ENCODE measurements at regions not wholly inside any gene's neighbourhood (a gene's known extent, or its start where the extent isn't known, plus 50 kb on each side); places are given as distances from the start of the nearest gene placed in this dataset.

DNA sequence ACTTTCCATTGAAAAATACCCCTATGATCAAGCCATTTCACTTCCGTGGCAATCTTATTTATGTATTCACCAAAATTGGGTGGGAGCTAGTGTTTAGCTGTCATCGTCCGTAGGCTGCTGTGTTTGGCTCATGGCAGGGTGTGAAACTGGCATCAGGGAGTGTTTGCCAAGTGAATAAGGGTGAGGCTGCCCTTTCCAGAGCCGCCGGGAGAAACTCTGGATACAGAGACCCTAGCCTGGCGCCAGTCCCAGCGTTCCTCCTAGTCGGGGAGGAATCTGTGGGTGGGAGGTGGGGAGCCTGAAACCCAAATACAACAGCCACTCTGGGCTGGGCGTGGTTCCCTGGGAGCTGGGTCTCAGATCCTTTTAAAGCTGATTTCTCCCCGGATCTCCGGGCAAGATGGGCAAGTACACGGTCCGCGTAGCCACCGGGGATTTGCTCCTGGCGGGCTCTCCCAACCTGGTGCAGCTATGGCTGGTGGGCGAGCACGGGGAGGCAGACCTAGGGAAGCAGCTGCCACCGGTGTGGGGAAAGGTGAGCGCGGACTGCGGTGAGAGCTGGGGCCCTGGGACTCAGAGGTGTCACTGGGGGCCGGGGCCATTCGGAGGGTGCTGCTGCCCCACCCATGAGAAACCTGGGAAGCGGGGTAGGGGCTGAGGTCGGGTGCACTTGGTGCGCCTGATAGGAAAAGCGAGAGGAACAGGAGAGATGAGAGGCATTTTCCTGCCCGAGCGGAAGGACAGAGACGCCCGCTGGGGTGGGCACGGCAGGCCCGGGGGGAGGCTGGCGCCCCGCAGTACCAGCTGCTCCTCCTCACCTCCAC is 62.1 kb upstream of the TEKT1 start:
- no peak overlapping the region for H3K9ac ChIP-seq (ENCODE audit: low read length)
- H3K27me3 ChIP-seq (ENCODE audit: control insufficient read depth in 1 of 2, insufficient read depth in 2 of 2, low read length in 2 of 2) = peaks cover 21 to 27% of the 10 kb centered on the region in 2 donors
- no peak overlapping the region for H3K4me3 ChIP-seq (ENCODE audit: low read depth in 1 of 2, low read length in 2 of 2)

GRCh38 chr17:6894206-6894528 is 62.6 kb upstream of the TEKT1 start:
- no peak overlapping the region for H3K9ac ChIP-seq (ENCODE audit: low read length)
- H3K36me3 ChIP-seq (ENCODE audit: insufficient read depth, low read length) = no peaks in the 10 kb centered on the region
- no peak overlapping the region for H3K4me3 ChIP-seq (ENCODE audit: low read depth in 1 of 2, low read length in 2 of 2)
- no peaks in the 10 kb centered on the region for H3K9me3 ChIP-seq (ENCODE audit: low read length)
- H3K4me1 ChIP-seq (ENCODE audit: insufficient read depth, low read length) = peaks cover 5% of the 10 kb centered on the region
- H3K27me3 ChIP-seq (ENCODE audit: control insufficient read depth in 1 of 2, insufficient read depth in 2 of 2, low read length in 2 of 2) = peaks cover 21 to 27% of the 10 kb centered on the region in 2 donors
- H3K27ac ChIP-seq (ENCODE audit: low read depth, low read length) = no peak overlapping the region

More for the DNA sequence above, 62.1 kb upstream of the TEKT1 start:
- no peaks in the 10 kb centered on the region for H3K36me3 ChIP-seq (ENCODE audit: insufficient read depth, low read length)
- peaks cover 5% of the 10 kb centered on the region for H3K4me1 ChIP-seq (ENCODE audit: insufficient read depth, low read length)
- H3K9me3 ChIP-seq (ENCODE audit: low read length) = no peaks in the 10 kb centered on the region
- H3K27ac ChIP-seq (ENCODE audit: low read depth, low read length) = no peak overlapping the region

- H3K27me3 ChIP-seq (ENCODE audit: control insufficient read depth in 1 of 2, insufficient read depth in 2 of 2, low read length in 2 of 2) = peaks cover 0 to 8% of the 10 kb centered on the region in 2 donors
- H3K9me3 ChIP-seq (ENCODE audit: low read length) = no peaks in the 10 kb centered on the region
- H3K27ac ChIP-seq (ENCODE audit: low read depth, low read length) = no peak overlapping the region
These were observed 69.6 kb upstream of the TEKT1 start for GRCh38 chr17:6901086-6901485.

GRCh38 chr17:6903326-6903900 is 71.9 kb upstream of the TEKT1 start:
- no peak overlapping the region for H3K4me3 ChIP-seq (ENCODE audit: low read depth in 1 of 2, low read length in 2 of 2)
- H3K9me3 ChIP-seq (ENCODE audit: low read length) = no peaks in the 10 kb centered on the region
- no peaks in the 10 kb centered on the region for H3K36me3 ChIP-seq (ENCODE audit: insufficient read depth, low read length)
- no peaks in the 10 kb centered on the region for H3K27me3 ChIP-seq (ENCODE audit: control insufficient read depth in 1 of 2, insufficient read depth in 2 of 2, low read length in 2 of 2)
- H3K4me1 ChIP-seq (ENCODE audit: insufficient read depth, low read length) = no peaks in the 10 kb centered on the region
- H3K27ac ChIP-seq (ENCODE audit: low read depth, low read length) = no peak overlapping the region
- no peak overlapping the region for H3K9ac ChIP-seq (ENCODE audit: low read length)

More at GRCh38 chr17:6901086-6901485, 69.6 kb upstream of the TEKT1 start:
- no peaks in the 10 kb centered on the region for H3K4me1 ChIP-seq (ENCODE audit: insufficient read depth, low read length)
- H3K36me3 ChIP-seq (ENCODE audit: insufficient read depth, low read length) = no peaks in the 10 kb centered on the region
- H3K9ac ChIP-seq (ENCODE audit: low read length) = no peak overlapping the region
- no peak overlapping the region for H3K4me3 ChIP-seq (ENCODE audit: low read depth in 1 of 2, low read length in 2 of 2)

- Histone ChIP-seq H3K27ac (ENCODE audit: low read depth, low read length) (no peak overlapping the region), H3K4me1 (ENCODE audit: insufficient read depth, low read length) (no peaks in the 10 kb centered on the region), H3K9me3 (ENCODE audit: low read length) (no peaks in the 10 kb centered on the region), H3K36me3 (ENCODE audit: insufficient read depth, low read length) (no peaks in the 10 kb centered on the region), H3K27me3 (ENCODE audit: control insufficient read depth in 1 of 2, insufficient read depth in 2 of 2, low read length in 2 of 2) (peaks cover 0 to 5% of the 10 kb centered on the region in 2 donors), H3K4me3 (ENCODE audit: low read depth in 1 of 2, low read length in 2 of 2) (no peak overlapping the region), H3K9ac (ENCODE audit: low read length) (no peak overlapping the region)
These were observed 77.3 kb upstream of the TEKT1 start for GRCh38 chr17:6908807-6909206.

GRCh38 chr17:6910987-6911603 is 79.6 kb upstream of the TEKT1 start:
- no peaks in the 10 kb centered on the region for H3K36me3 ChIP-seq (ENCODE audit: insufficient read depth, low read length)
- no peak overlapping the region for H3K4me3 ChIP-seq (ENCODE audit: low read depth in 1 of 2, low read length in 2 of 2)
- no peak overlapping the region for H3K27ac ChIP-seq (ENCODE audit: low read depth, low read length)
- H3K9ac ChIP-seq (ENCODE audit: low read length) = no peak overlapping the region
- H3K9me3 ChIP-seq (ENCODE audit: low read length) = no peaks in the 10 kb centered on the region
- H3K4me1 ChIP-seq (ENCODE audit: insufficient read depth, low read length) = no peaks in the 10 kb centered on the region
- H3K27me3 ChIP-seq (ENCODE audit: control insufficient read depth in 1 of 2, insufficient read depth in 2 of 2, low read length in 2 of 2) = peaks cover 0 to 5% of the 10 kb centered on the region in 2 donors

GRCh38 chr17:6912110-6913051 is 80.9 kb upstream of the TEKT1 start:
- no peaks in the 10 kb centered on the region for H3K9me3 ChIP-seq (ENCODE audit: low read length)
- no peak overlapping the region for H3K27ac ChIP-seq (ENCODE audit: low read depth, low read length)
- peaks cover 0 to 5% of the 10 kb centered on the region in 2 donors for H3K27me3 ChIP-seq (ENCODE audit: control insufficient read depth in 1 of 2, insufficient read depth in 2 of 2, low read length in 2 of 2)
- H3K4me1 ChIP-seq (ENCODE audit: insufficient read depth, low read length) = no peaks in the 10 kb centered on the region
- no peak overlapping the region for H3K4me3 ChIP-seq (ENCODE audit: low read depth in 1 of 2, low read length in 2 of 2)
- no peaks in the 10 kb centered on the region for H3K36me3 ChIP-seq (ENCODE audit: insufficient read depth, low read length)
- H3K9ac ChIP-seq (ENCODE audit: low read length) = no peak overlapping the region

GRCh38 chr17:6913608-6914443 is 82.0 kb upstream of the ALOX12 start:
- H3K36me3 ChIP-seq (ENCODE audit: insufficient read depth, low read length) = no peaks in the 10 kb centered on the region
- peaks cover 0 to 5% of the 10 kb centered on the region in 2 donors for H3K27me3 ChIP-seq (ENCODE audit: control insufficient read depth in 1 of 2, insufficient read depth in 2 of 2, low read length in 2 of 2)
- no peak overlapping the region for H3K4me3 ChIP-seq (ENCODE audit: low read depth in 1 of 2, low read length in 2 of 2)
- no peak overlapping the region for H3K9ac ChIP-seq (ENCODE audit: low read length)
- no peaks in the 10 kb centered on the region for H3K4me1 ChIP-seq (ENCODE audit: insufficient read depth, low read length)
- no peaks in the 10 kb centered on the region for H3K9me3 ChIP-seq (ENCODE audit: low read length)
- H3K27ac ChIP-seq (ENCODE audit: low read depth, low read length) = no peak overlapping the region

DNA sequence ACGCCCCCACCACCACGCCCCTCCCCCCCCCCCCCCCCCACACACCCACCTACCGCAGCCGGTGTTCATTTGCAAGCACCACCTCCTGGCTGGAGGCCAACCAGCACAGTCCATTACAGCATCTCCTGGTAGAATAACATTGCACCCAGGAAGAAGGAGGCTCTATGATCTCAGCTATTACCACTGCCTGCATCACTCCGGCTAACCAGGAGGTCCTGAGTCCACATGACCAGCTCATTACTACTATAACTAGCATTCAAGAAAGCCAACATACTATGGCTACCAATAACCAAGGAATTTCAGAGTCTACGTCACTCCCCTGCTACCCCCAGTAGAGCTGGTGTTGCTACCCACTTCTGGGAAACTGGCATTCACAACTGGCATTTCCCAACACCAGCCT is 81.1 kb upstream of the ALOX12 start:
- no peaks in the 10 kb centered on the region for H3K4me1 ChIP-seq (ENCODE audit: insufficient read depth, low read length)
- no peak overlapping the region for H3K9ac ChIP-seq (ENCODE audit: low read length)
- H3K27ac ChIP-seq (ENCODE audit: low read depth, low read length) = no peak overlapping the region
- no peaks in the 10 kb centered on the region for H3K9me3 ChIP-seq (ENCODE audit: low read length)
- H3K4me3 ChIP-seq (ENCODE audit: low read depth in 1 of 2, low read length in 2 of 2) = no peak overlapping the region
- no peaks in the 10 kb centered on the region for H3K27me3 ChIP-seq (ENCODE audit: control insufficient read depth in 1 of 2, insufficient read depth in 2 of 2, low read length in 2 of 2)
- H3K36me3 ChIP-seq (ENCODE audit: insufficient read depth, low read length) = no peaks in the 10 kb centered on the region

- H3K27me3 ChIP-seq (ENCODE audit: control insufficient read depth in 1 of 2, insufficient read depth in 2 of 2, low read length in 2 of 2) = no peaks in the 10 kb centered on the region
- no peaks in the 10 kb centered on the region for H3K4me1 ChIP-seq (ENCODE audit: insufficient read depth, low read length)
- H3K36me3 ChIP-seq (ENCODE audit: insufficient read depth, low read length) = no peaks in the 10 kb centered on the region
- no peak overlapping the region for H3K9ac ChIP-seq (ENCODE audit: low read length)
- no peak overlapping the region for H3K27ac ChIP-seq (ENCODE audit: low read depth, low read length)
- no peak overlapping the region for H3K4me3 ChIP-seq (ENCODE audit: low read depth in 1 of 2, low read length in 2 of 2)
- no peaks in the 10 kb centered on the region for H3K9me3 ChIP-seq (ENCODE audit: low read length)
These were observed 80.2 kb upstream of the ALOX12 start for GRCh38 chr17:6915620-6916019.

Measured in muscle layer of colon (tissue), 2 donors.